Amniotic stem cell (primary cell): ENCODE measurements at regions not wholly inside any gene's neighbourhood (a gene's known extent, or its start where the extent isn't known, plus 50 kb on each side); places are given as distances from the start of the nearest gene placed in this dataset.
A peak's percentile ranks its signal among the peaks of the same experiment; 100 is the strongest.

Experiments used
- DNase-seq: peaks from one replicate; lab custom pipeline; 2025; lab: John Stamatoyannopoulos, UW

DNA sequence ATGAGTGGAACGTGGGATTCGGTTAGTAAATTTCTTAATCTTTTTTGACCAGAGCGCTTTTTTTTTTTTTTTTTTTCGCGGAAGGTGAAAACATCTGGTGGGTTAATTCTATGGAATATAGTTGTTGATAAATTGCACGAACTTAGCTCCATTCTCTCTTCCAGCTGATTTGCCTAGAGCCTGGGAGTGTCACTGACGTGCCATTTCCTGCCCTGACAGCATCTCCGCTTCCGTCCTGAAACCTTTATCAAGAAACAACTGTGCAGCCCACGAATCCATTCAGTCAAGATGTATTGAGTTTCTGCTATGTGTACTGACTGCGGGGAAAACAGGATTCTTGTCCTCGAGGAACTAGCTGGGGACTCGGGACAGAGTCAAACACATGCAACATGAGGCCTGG lies 59.5 kb upstream of the TGM3 start:
- no peak for DNase-seq

GRCh38 chr20:2237059-2237458 lies 58.7 kb upstream of the TGM3 start:
- peak; percentile 90 for DNase-seq

DNA sequence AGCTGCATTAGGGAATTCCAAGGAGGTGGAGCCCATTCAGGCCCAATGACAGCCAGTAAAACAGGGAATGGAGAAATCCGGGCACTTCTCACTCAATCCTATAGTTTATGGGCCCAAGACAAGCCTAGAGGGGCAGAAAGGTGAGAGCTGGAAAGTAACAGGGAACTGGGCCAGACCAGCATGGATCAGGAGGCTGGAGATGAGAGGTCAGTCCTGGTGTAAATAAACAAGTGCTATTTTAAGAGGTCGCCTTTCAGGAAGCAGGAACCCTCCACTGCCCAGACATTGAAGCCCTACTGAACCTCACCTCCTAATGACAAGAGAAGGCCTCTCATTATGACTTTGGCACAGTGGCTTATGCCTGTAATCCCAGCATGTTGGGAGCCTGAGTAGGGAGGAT lies 57.2 kb upstream of the TGM3 start:
- no peak for DNase-seq

DNA sequence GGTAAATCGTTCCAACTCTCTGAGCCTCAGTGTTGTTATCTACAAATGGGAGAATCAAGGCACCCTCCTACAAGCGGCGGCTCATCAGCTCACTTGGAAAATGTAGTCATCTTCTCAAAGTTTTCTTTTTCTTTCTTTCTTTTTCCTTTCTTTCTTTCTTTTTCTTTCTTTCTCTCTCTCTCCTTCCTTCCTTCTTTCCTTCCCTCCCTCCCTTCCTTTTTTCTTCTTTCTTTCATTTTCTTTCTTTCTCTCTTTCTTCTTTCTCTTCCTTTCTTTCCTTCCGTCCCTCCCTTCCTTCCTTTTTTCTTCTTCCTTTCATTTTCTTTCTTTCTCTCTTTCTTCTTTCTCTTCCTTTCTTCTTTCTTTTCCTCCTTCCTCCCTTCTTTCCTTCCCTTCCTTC lies 55.0 kb upstream of the TGM3 start:
- DNase-seq, result no peak

- DNase-seq, result no peak
These were observed 53.1 kb upstream of the TGM3 start for GRCh38 chr20:2242678-2243077.

DNA sequence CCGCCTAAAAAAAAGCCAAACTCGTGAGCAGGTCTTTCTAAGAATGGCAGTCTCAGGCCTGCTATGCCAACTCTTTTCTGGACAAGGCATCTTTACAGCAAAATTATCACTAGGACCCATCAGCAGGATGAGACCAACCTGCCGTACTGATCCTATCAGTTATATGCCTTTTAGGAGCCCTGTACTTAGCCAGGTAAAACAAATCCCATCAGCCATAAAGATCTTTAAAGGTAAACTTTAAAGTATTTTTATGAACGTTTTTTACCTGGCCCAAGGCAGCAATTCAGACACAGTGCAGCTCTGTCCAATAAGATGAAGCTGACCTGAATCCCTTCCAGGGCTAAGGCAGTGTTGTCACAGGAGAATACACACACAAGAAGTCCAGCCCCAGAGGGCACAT lies 51.3 kb upstream of the TGM3 start:
- no peak for DNase-seq

DNA sequence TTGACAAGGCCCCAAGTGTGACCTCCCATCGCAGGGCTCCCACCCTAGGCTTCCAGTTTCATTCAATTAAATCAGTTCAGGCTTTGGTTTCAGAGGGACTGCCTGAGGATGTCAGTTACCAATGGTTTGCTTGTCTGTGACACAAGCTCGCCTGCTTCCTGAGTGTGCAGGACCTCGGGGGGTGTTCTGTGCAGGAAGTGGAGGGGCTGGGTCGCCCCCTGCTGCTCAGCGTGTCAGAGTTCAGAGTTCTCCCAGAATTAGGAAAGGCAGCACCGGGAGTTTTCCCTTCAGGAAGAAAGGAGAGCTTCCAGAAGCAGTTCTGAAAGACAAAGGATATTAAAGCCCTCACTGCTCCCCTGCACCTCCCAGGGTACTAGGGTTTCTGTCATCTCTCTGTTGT lies 50.8 kb upstream of the TGM3 start:
- DNase-seq, result no peak

GRCh38 chr20:2245637-2246036 lies 50.2 kb upstream of the TGM3 start:
- no peak for DNase-seq
